K562 (cell line): ENCODE measurements at regions not wholly inside any gene's neighbourhood (a gene's known extent, or its start where the extent isn't known, plus 50 kb on each side); places are given as distances from the start of the nearest gene placed in this dataset.

Source experiments
- ATAC-seq: fragments of 200-7000 bp; cut with Tn5 transposase; 3 replicates; pipeline ENCODE4 v1.9.1; 2020; ENCODE audit warnings: moderate library complexity
- BruUV-seq: library from RNA; stranded (reverse); fragments of 400-500 nt; replicated peaks from 2 replicates; lab custom pipeline; 2021; lab: Mats Ljungman, UMichigan
- CTCF ChIA-PET: fragments of 300-600 bp; formaldehyde crosslinking; extraction: SDS; loops from one replicate; lab custom pipeline; 2021; ENCODE audit warnings: low intra/inter-chr PET ratio; lab: Yijun Ruan, JAX
- POLR2A ChIA-PET: fragments of 300-600, 350-650 bp; sonication (Branson Sonifier 250); formaldehyde crosslinking; extraction: SDS; loops from one replicate; lab custom pipeline; 2021; ENCODE audit warnings: antibody characterized with exemption, inconsistent platforms; lab: Yijun Ruan, JAX
- DNase-seq, 4 experiments: peaks; one replicate each; pipeline versions ENCODE4 v3.0.0 to v3.0.0-alpha.2; 2011 to 2018; ENCODE audit warnings: low spot score in 3 of 4, mixed read lengths in 3 of 4; ENCODE audit errors: extremely low read depth in 1 of 4
- FAIRE-seq: peaks from 2 replicates; lab custom pipeline; 2011; peaks lifted over from hg19 to GRCh38; lab: Jason Lieb, UNC
- H2AFZ ChIP-seq: 2 replicates; pipeline ENCODE4 v1.6.0; 2011; ENCODE audit warnings: low read depth, low read length, control low read depth, inconsistent platforms
- H3K27ac ChIP-seq: fragments of 200-600 bp; 3 replicates; pipeline ENCODE4 v1.8.0; 2011; ENCODE audit warnings: low read depth, mild to moderate bottlenecking, control low read depth, inconsistent platforms, low read length, moderate library complexity, mixed read lengths; ENCODE audit errors: extremely low read depth
- H3K27me3 ChIP-seq, 2 experiments: fragments of 300-600 bp in 1 of 2; 2 replicates in 1 of 2; 3 replicates in 1 of 2; pipeline versions ENCODE4 v1.6.0 to v1.8.0; 2011; ENCODE audit warnings: inconsistent platforms in 2 of 2, low read length in 2 of 2, mild to moderate bottlenecking in 1 of 2, mixed read lengths in 1 of 2, moderate library complexity in 1 of 2; ENCODE audit not compliant: control insufficient read depth in 2 of 2, insufficient read depth in 2 of 2
- H3K36me3 ChIP-seq: fragments of 300-600 bp; 3 replicates; pipeline ENCODE4 v1.8.0; 2011; ENCODE audit warnings: mild to moderate bottlenecking, low read length, inconsistent platforms; ENCODE audit not compliant: control insufficient read depth, insufficient read depth
- H3K4me1 ChIP-seq, 2 experiments: fragments of 200-600 bp in 1 of 2; replicated peaks in 1 of 2; 2 replicates in 1 of 2; 3 replicates in 1 of 2; pipeline versions ENCODE4 v1.5.1 to v1.8.0; 2011; ENCODE audit warnings: inconsistent platforms in 2 of 2, low read length in 2 of 2, mild to moderate bottlenecking in 1 of 2, mixed read lengths in 1 of 2, moderate library complexity in 1 of 2; ENCODE audit not compliant: control insufficient read depth in 2 of 2, insufficient read depth in 2 of 2
- H3K4me2 ChIP-seq: 2 replicates; pipeline ENCODE4 v1.6.1; 2011; ENCODE audit warnings: low read length, control low read depth, inconsistent platforms, mixed read lengths; ENCODE audit not compliant: insufficient read depth
- H3K4me3 ChIP-seq: fragments of 200-600 bp; sonication (generic), shearing (Covaris generic); 2 replicates; pipeline ENCODE4 v1.5.1; 2016; ENCODE audit warnings: control low read depth, inconsistent platforms
- H3K79me2 ChIP-seq: fragments of 200-600 bp; 3 replicates; pipeline ENCODE4 v1.8.0; 2011; ENCODE audit warnings: low read length, inconsistent platforms; ENCODE audit not compliant: control insufficient read depth, insufficient read depth
- H3K9ac ChIP-seq, 2 experiments: 2 replicates each; pipeline versions ENCODE4 v1.6.0 to v1.6.1; 2011; ENCODE audit warnings: low read depth in 2 of 2, low read length in 2 of 2, control low read depth in 1 of 2, inconsistent platforms in 1 of 2, mild to moderate bottlenecking in 1 of 2, mixed read lengths in 1 of 2; ENCODE audit not compliant: insufficient read depth in 1 of 2
- H3K9me1 ChIP-seq: one replicate; pipeline ENCODE4 v1.6.0; 2011; ENCODE audit warnings: inconsistent platforms, mild to moderate bottlenecking, low read length, moderate library complexity; ENCODE audit not compliant: control insufficient read depth, insufficient read depth
- H3K9me3 ChIP-seq: replicated peaks from 2 replicates; pipeline ENCODE4 v1.5.1; 2011; ENCODE audit warnings: low read depth, low read length, inconsistent platforms; ENCODE audit not compliant: control insufficient read depth, insufficient read depth
- H4K20me1 ChIP-seq: replicated peaks from 2 replicates; pipeline ENCODE4 v1.6.1; 2011; ENCODE audit warnings: low read length, inconsistent platforms, mixed read lengths; ENCODE audit not compliant: control insufficient read depth, insufficient read depth
- SAP30 ChIP-seq: fragments of 200-600 bp; sonication (generic); IDR thresholded peaks from 2 replicates; pipeline ENCODE4 v1.6.1; 2012; ENCODE audit warnings: borderline replicate concordance, low read depth, mild to moderate bottlenecking, moderate library complexity, low read length, control low read depth, inconsistent platforms; ENCODE audit not compliant: insufficient read depth, poor library complexity, severe bottlenecking
- WGBS: fragments of 100-300 bp; shearing (Covaris generic); methylation state at CpG from one replicate; pipeline ENCODE4 v1.1.6; 2016; ENCODE audit warnings: low coverage, mixed read lengths; ENCODE audit not compliant: insufficient coverage; ENCODE audit errors: missing lambda C conversion rate; 5-methylcytosine and 5-hydroxymethylcytosine counted together
- in situ Hi-C: fragments of 300-500 bp; cut with MboI; formaldehyde crosslinking; loops from 4 replicates; pipeline ENCODE4 v1.15.0; 2018; ENCODE audit warnings: inconsistent platforms, mixed read lengths
- intact Hi-C: fragments of 100-400 bp; cut with micrococcal nuclease; formaldehyde crosslinking; loops from 2 replicates; pipeline ENCODE4 v1.14.2; 2022
- TF ChIP-seq, protein P1 (sequence below): IDR thresholded peaks from 2 replicates; pipeline ENCODE4 v1.6.1; 2011; ENCODE audit warnings: borderline replicate concordance, low read depth, mild to moderate bottlenecking, moderate library complexity, low read length; ENCODE audit not compliant: insufficient read depth, poor library complexity, severe bottlenecking

DNA sequence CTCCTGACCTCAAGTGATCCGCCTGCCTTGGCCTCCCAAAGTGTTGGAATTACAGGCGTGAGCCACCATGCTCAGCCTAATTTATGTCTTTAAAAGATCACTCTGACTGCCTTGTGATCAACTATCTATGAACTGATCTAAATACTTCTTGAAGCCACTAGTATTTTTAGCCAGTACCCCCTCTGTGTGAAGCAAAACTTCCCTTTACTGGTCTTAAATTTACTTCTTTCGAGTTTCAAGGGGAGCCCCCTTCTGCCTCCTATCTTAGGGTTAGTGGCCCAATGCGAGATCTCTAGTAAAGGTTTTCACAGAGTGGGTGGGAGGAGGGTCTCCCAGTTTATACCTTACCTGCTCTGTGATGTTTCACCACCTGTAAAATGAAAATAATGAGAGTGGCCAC is 66.1 kb upstream of the RPL11 start:
- H2AFZ ChIP-seq = no peak overlapping the region
- intact Hi-C loops (no loop called here), in situ Hi-C loops (no loop called here)
- ATAC-seq (no peak), FAIRE-seq (no peak), DNase-seq (no peak)
- no peaks in the 10 kb centered on the region for H3K9me1 ChIP-seq
- H3K27me3 ChIP-seq = peaks cover 12 to 36% of the 10 kb centered on the region in 2 experiments; a peak in 4 of 5 replicates
- no TSS peak for BruUV-seq
- H3K79me2 ChIP-seq = no peaks in the 10 kb centered on the region
- ChIA-PET CTCF (no interaction called here), POLR2A (interaction anchor here (0.6 to 0.7 kb wide), 2 partner anchors 86 to 1308 kb away, joined by 4 read pairs; no protein-coding TSS in a partner anchor)
- 0 out of 2 replicates have a peak, but pooled peaks cover 5% of the 10 kb centered on the region for H4K20me1 ChIP-seq
- no peak overlapping the region for H3K4me3 ChIP-seq
- WGBS = 2% methylated on average over 4 of the region's 4 CpGs
- no peak overlapping the region for H3K4me2 ChIP-seq
- no peak for TF ChIP-seq SAP30
- TF ChIP-seq, protein P1, sequence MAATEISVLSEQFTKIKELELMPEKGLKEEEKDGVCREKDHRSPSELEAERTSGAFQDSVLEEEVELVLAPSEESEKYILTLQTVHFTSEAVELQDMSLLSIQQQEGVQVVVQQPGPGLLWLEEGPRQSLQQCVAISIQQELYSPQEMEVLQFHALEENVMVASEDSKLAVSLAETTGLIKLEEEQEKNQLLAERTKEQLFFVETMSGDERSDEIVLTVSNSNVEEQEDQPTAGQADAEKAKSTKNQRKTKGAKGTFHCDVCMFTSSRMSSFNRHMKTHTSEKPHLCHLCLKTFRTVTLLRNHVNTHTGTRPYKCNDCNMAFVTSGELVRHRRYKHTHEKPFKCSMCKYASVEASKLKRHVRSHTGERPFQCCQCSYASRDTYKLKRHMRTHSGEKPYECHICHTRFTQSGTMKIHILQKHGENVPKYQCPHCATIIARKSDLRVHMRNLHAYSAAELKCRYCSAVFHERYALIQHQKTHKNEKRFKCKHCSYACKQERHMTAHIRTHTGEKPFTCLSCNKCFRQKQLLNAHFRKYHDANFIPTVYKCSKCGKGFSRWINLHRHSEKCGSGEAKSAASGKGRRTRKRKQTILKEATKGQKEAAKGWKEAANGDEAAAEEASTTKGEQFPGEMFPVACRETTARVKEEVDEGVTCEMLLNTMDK = no peak
- no peak overlapping the region for H3K27ac ChIP-seq
- H3K9ac ChIP-seq = no peak overlapping the region
- no peaks in the 10 kb centered on the region for H3K36me3 ChIP-seq
- H3K9me3 ChIP-seq = no peaks in the 10 kb centered on the region
- H3K4me1 ChIP-seq = peaks cover 2 to 4% of the 10 kb centered on the region in 2 experiments; a peak in 1 of 5 replicates
